ENCODE measurements at regions not wholly inside any gene's neighbourhood (a gene's known extent, or its start where the extent isn't known, plus 50 kb on each side); places are given as distances from the start of the nearest gene placed in this dataset.

- TF ChIP-seq CTCF (IDR thresholded peaks at IDR 0.05; ENCODE audit: borderline replicate concordance, extremely low read depth, low read length, poor library complexity, severe bottlenecking) (no peak), EZH2 (IDR thresholded peaks at IDR 0.05; ENCODE audit: borderline replicate concordance, low read depth, low read length, severe bottlenecking) (no peak)
Observed at GRCh38 chr18:76764291-76764901, 58.0 kb upstream of the ZNF236 start.

Data from DND-41 (cell line).